ENCODE measurements at regions not wholly inside any gene's neighbourhood (a gene's known extent, or its start where the extent isn't known, plus 50 kb on each side); places are given as distances from the start of the nearest gene placed in this dataset.

DNA sequence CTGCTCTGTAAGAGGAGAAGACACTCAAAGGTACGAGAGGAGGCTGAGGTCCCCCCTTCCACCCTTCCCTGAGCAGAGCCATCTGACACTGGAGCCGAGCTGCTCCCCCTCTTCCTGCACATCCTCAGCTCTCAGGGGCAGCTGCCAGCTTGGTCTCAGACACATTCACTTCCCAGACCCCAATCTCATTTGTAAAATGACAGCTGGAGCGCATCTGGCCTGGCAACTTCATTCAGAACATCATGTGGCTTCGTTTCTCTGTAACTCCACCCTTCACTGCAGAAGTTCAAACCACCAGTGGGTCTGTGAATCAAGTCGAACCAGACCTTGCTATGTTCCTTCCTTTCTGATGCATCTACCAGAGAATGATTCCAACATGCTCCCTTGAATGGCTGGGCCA lies 145.6 kb upstream of the CDH4 start:
- TF ChIP-seq, protein P1, sequence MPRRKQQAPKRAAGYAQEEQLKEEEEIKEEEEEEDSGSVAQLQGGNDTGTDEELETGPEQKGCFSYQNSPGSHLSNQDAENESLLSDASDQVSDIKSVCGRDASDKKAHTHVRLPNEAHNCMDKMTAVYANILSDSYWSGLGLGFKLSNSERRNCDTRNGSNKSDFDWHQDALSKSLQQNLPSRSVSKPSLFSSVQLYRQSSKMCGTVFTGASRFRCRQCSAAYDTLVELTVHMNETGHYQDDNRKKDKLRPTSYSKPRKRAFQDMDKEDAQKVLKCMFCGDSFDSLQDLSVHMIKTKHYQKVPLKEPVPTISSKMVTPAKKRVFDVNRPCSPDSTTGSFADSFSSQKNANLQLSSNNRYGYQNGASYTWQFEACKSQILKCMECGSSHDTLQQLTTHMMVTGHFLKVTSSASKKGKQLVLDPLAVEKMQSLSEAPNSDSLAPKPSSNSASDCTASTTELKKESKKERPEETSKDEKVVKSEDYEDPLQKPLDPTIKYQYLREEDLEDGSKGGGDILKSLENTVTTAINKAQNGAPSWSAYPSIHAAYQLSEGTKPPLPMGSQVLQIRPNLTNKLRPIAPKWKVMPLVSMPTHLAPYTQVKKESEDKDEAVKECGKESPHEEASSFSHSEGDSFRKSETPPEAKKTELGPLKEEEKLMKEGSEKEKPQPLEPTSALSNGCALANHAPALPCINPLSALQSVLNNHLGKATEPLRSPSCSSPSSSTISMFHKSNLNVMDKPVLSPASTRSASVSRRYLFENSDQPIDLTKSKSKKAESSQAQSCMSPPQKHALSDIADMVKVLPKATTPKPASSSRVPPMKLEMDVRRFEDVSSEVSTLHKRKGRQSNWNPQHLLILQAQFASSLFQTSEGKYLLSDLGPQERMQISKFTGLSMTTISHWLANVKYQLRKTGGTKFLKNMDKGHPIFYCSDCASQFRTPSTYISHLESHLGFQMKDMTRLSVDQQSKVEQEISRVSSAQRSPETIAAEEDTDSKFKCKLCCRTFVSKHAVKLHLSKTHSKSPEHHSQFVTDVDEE (CRISPR knock-in tag; IDR thresholded peaks at IDR 0.05) = no peak
- TF ChIP-seq OSR1 (CRISPR knock-in tag; IDR thresholded peaks at IDR 0.05) (no peak), ZNF70 (CRISPR knock-in tag; IDR thresholded peaks at IDR 0.05) (no peak), ARNTL (CRISPR knock-in tag; IDR thresholded peaks at IDR 0.05; ENCODE audit: borderline replicate concordance, low read depth) (no peak), BACH2 (CRISPR knock-in tag; IDR thresholded peaks at IDR 0.05; ENCODE audit: borderline replicate concordance) (no peak), RARB (CRISPR knock-in tag; IDR thresholded peaks at IDR 0.05) (no peak), GLIS3 (CRISPR knock-in tag; IDR thresholded peaks at IDR 0.05) (no peak), SNAI2 (CRISPR knock-in tag; IDR thresholded peaks at IDR 0.05) (no peak), ESRRG (CRISPR knock-in tag; IDR thresholded peaks at IDR 0.05) (no peak), ISL1 (CRISPR knock-in tag; IDR thresholded peaks at IDR 0.05) (no peak), CSDC2 (CRISPR knock-in tag; IDR thresholded peaks at IDR 0.05) (no peak), ZFP3 (CRISPR knock-in tag; IDR thresholded peaks at IDR 0.05) (no peak), ZFP30 (CRISPR knock-in tag; IDR thresholded peaks at IDR 0.05) (no peak)
- TF ChIP-seq, protein P2, sequence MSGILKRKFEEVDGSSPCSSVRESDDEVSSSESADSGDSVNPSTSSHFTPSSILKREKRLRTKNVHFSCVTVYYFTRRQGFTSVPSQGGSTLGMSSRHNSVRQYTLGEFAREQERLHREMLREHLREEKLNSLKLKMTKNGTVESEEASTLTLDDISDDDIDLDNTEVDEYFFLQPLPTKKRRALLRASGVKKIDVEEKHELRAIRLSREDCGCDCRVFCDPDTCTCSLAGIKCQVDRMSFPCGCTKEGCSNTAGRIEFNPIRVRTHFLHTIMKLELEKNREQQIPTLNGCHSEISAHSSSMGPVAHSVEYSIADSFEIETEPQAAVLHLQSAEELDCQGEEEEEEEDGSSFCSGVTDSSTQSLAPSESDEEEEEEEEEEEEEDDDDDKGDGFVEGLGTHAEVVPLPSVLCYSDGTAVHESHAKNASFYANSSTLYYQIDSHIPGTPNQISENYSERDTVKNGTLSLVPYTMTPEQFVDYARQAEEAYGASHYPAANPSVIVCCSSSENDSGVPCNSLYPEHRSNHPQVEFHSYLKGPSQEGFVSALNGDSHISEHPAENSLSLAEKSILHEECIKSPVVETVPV (CRISPR knock-in tag; IDR thresholded peaks at IDR 0.05) = no peak
- TF ChIP-seq, protein P3, sequence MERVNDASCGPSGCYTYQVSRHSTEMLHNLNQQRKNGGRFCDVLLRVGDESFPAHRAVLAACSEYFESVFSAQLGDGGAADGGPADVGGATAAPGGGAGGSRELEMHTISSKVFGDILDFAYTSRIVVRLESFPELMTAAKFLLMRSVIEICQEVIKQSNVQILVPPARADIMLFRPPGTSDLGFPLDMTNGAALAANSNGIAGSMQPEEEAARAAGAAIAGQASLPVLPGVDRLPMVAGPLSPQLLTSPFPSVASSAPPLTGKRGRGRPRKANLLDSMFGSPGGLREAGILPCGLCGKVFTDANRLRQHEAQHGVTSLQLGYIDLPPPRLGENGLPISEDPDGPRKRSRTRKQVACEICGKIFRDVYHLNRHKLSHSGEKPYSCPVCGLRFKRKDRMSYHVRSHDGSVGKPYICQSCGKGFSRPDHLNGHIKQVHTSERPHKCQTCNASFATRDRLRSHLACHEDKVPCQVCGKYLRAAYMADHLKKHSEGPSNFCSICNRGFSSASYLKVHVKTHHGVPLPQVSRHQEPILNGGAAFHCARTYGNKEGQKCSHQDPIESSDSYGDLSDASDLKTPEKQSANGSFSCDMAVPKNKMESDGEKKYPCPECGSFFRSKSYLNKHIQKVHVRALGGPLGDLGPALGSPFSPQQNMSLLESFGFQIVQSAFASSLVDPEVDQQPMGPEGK (CRISPR knock-in tag; IDR thresholded peaks at IDR 0.05; ENCODE audit: borderline replicate concordance) = no peak
- TF ChIP-seq, protein P4, sequence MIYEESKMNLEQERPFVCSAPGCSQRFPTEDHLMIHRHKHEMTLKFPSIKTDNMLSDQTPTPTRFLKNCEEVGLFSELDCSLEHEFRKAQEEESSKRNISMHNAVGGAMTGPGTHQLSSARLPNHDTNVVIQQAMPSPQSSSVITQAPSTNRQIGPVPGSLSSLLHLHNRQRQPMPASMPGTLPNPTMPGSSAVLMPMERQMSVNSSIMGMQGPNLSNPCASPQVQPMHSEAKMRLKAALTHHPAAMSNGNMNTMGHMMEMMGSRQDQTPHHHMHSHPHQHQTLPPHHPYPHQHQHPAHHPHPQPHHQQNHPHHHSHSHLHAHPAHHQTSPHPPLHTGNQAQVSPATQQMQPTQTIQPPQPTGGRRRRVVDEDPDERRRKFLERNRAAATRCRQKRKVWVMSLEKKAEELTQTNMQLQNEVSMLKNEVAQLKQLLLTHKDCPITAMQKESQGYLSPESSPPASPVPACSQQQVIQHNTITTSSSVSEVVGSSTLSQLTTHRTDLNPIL (CRISPR knock-in tag; IDR thresholded peaks at IDR 0.05; ENCODE audit: low read depth) = no peak

DNA sequence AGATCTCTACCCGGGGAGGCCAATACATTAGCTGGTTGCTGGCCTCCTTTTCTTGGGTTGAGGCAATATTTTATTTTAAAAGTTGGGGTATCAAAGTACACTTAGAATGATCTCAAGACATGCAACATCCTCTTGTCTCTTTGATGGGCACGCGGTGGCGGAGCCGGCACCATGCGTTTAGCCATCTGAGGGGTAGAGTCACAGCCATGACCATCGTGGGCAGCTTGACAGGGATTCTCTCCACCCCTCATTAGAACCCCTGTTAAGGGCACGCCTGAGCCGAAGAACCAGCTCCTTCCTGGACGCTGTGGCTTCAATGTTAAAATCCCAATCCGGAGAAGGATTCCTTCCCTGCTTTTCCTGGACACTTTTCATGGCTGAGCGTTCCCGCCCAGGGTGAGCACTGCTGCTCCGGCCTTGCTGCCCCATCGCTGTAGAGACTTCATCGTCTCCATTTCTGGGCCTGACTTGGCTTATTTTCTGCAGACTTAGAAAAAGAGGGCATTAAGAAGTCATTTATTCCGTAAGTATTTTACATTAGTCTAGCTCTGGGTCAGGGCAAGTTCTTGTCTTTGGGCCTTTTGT lies 142.7 kb upstream of the CDH4 start:
- ATAC-seq = no peak
- no peak for TF ChIP-seq ZC3H10 (CRISPR knock-in tag; IDR thresholded peaks at IDR 0.05)

More for the DNA sequence above, 145.6 kb upstream of the CDH4 start:
- no peak for ATAC-seq

DNA sequence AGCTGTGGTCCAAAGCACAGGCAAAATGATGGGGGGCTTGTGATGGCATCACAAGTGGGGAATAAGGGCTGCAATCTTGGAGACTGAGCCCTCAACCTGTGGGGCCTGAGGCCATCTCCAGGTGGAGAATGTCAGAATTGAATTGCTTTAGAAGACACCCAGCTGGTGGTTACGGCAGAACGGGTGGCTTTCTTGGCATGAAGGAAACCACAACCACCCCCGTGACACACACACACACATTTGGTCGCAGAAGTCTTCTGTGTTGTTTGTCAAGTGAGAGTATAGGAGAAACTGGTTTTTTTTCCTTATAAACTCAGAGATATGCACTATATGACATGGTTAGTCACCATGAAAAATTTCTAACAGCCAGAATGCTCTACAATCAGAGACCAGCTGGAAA lies 139.5 kb upstream of the CDH4 start:
- no peak for ATAC-seq
- TF ChIP-seq ZNF8 (CRISPR knock-in tag; IDR thresholded peaks at IDR 0.05) (no peak), ZFP30 (CRISPR knock-in tag; IDR thresholded peaks at IDR 0.05) (no peak), PPARA (CRISPR knock-in tag; IDR thresholded peaks at IDR 0.05; ENCODE audit: borderline replicate concordance) (no peak), ZFP3 (CRISPR knock-in tag; IDR thresholded peaks at IDR 0.05) (no peak), BACH2 (CRISPR knock-in tag; IDR thresholded peaks at IDR 0.05; ENCODE audit: borderline replicate concordance) (no peak), GLIS3 (CRISPR knock-in tag; IDR thresholded peaks at IDR 0.05) (no peak), OSR1 (CRISPR knock-in tag; IDR thresholded peaks at IDR 0.05) (no peak), ZNF70 (CRISPR knock-in tag; IDR thresholded peaks at IDR 0.05) (no peak), TCF4 (CRISPR knock-in tag; IDR thresholded peaks at IDR 0.05; ENCODE audit: borderline replicate concordance) (no peak), SNAI2 (CRISPR knock-in tag; IDR thresholded peaks at IDR 0.05) (no peak), ISL1 (CRISPR knock-in tag; IDR thresholded peaks at IDR 0.05) (no peak), ZC3H10 (CRISPR knock-in tag; IDR thresholded peaks at IDR 0.05) (no peak), RARB (CRISPR knock-in tag; IDR thresholded peaks at IDR 0.05) (no peak), CSDC2 (CRISPR knock-in tag; IDR thresholded peaks at IDR 0.05) (no peak), TOX (CRISPR knock-in tag; IDR thresholded peaks at IDR 0.05; ENCODE audit: borderline replicate concordance) (no peak), ESRRG (CRISPR knock-in tag; IDR thresholded peaks at IDR 0.05) (no peak)
- TF ChIP-seq, protein P1 (CRISPR knock-in tag; IDR thresholded peaks at IDR 0.05) = no peak
- TF ChIP-seq, protein P3 (CRISPR knock-in tag; IDR thresholded peaks at IDR 0.05; ENCODE audit: borderline replicate concordance) = no peak
